Activated naive CD4-positive, alpha-beta T cell treated with Interleukin-2 at 50 U/mL for 16 hours (primary cell): ENCODE measurements at regions not wholly inside any gene's neighbourhood (a gene's known extent, or its start where the extent isn't known, plus 50 kb on each side); places are given as distances from the start of the nearest gene placed in this dataset.

Experiments used
- DNase-seq: peaks from one replicate; pipeline ENCODE4 v3.0.0-alpha.2; 2020

- DNase-seq: no peak
Observed at GRCh38 chr12:13273097-13273496, 76.6 kb downstream of the EMP1 start.

- DNase-seq: no peak
Observed at GRCh38 chr12:13270817-13271216, 74.3 kb downstream of the EMP1 start.
